Fibroblast of pulmonary artery (primary cell): ENCODE measurements at regions not wholly inside any gene's neighbourhood (a gene's known extent, or its start where the extent isn't known, plus 50 kb on each side); places are given as distances from the start of the nearest gene placed in this dataset.

Source experiments
- DNase-seq: peaks from one replicate; pipeline ENCODE4 v3.0.0-alpha.2; 2010; ENCODE audit warnings: low read depth
- H3K4me3 ChIP-seq: replicated peaks from 2 replicates; pipeline ENCODE4 v1.5.1; 2011; ENCODE audit warnings: low read depth, mild to moderate bottlenecking, control low read depth, low read length, moderate library complexity
- TF ChIP-seq, protein P1 (sequence below): IDR thresholded peaks from 2 replicates; pipeline ENCODE4 v1.5.1; 2011; ENCODE audit warnings: mild to moderate bottlenecking, control low read depth, low read length, inconsistent platforms; ENCODE audit errors: missing control alignments

DNA sequence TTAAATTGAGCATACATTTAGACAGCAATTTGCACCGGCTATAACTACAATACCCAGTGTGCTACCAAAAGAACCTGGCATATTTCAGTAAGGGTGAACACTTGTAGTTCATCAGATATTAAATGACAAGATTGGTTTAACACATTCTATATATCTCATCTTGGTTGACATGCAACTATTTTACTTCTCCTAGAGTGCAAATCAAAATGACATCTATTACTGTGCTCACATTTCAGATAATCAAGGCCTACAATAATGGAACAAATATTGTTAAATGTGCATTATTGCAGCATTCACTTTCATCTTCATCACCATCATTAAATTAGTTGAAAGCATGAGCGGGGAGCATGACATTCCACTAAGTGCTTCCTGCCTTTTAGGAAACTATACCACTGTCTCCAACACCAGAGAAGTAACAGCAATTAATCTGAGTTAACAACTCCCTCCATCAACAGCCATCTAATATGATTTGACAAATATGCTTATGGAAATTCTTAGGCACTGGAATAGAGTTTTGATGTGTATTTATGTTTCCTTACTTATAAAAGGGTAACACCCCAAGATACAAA is 209.8 kb upstream of the SLIT2 start:
- no peak for DNase-seq
- no peak overlapping the region for H3K4me3 ChIP-seq
- TF ChIP-seq, protein P1, sequence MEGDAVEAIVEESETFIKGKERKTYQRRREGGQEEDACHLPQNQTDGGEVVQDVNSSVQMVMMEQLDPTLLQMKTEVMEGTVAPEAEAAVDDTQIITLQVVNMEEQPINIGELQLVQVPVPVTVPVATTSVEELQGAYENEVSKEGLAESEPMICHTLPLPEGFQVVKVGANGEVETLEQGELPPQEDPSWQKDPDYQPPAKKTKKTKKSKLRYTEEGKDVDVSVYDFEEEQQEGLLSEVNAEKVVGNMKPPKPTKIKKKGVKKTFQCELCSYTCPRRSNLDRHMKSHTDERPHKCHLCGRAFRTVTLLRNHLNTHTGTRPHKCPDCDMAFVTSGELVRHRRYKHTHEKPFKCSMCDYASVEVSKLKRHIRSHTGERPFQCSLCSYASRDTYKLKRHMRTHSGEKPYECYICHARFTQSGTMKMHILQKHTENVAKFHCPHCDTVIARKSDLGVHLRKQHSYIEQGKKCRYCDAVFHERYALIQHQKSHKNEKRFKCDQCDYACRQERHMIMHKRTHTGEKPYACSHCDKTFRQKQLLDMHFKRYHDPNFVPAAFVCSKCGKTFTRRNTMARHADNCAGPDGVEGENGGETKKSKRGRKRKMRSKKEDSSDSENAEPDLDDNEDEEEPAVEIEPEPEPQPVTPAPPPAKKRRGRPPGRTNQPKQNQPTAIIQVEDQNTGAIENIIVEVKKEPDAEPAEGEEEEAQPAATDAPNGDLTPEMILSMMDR: no peak

DNA sequence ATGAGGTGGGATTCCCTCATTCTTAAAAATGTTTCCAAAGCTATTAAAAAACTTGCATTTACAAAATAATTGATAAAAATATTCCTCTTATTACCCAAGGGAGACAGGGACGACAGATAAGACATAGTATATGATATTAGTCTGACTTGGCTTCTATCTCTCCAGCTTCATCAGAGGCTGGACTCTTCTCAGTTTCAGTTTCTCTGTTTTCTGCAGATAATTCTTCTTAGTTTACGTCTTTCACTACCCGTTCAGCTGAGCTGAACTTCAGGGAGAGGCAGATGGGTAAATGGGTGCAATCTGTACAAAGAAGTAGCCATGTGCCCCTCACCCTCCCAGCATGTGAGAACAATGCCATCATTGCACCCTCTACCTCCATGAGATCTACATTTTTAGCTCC is 214.0 kb upstream of the SLIT2 start:
- no peak for DNase-seq
- TF ChIP-seq, protein P1: no peak
- no peak overlapping the region for H3K4me3 ChIP-seq

DNA sequence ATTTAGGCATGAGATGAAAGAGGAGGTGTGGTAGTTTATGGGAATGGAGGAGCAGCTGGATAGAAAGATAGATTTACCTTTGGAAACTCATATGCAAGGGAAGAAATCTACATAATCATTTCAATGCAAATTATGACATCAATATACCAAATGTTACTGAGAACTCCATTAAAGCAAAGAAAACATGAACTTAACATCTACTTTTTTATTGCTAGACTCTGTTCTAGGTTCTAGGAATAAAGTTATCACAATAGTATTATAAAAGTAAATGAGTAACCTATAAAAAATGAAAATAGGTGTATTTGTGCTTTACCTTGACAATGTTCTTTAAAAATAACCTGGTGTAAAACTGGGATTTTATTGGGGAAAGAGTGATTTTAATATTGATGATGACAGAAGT is 221.6 kb upstream of the SLIT2 start:
- H3K4me3 ChIP-seq: no peak overlapping the region
- no peak for DNase-seq
- TF ChIP-seq, protein P1: no peak

DNA sequence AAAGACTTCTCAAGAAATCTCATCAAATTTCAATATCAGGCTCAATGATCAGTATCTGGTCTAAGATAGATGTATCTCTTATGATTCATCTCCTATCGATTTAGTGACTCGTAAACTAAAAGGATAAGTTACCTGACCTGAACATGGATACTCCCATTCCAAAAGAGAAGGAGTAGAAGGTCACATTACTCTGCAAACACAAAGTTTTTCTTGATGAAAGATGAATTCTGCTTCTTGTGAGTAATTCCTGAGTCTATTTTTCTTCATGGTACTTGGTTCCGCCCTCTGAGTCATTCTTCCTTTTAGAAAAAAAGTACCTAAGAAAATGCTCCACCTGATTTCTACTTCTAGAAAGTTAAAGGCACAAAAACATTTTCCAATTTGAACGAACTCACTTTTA is 223.1 kb upstream of the SLIT2 start:
- DNase-seq: peak; percentile 34
- H3K4me3 ChIP-seq: no peak overlapping the region
- TF ChIP-seq, protein P1: no peak

DNA sequence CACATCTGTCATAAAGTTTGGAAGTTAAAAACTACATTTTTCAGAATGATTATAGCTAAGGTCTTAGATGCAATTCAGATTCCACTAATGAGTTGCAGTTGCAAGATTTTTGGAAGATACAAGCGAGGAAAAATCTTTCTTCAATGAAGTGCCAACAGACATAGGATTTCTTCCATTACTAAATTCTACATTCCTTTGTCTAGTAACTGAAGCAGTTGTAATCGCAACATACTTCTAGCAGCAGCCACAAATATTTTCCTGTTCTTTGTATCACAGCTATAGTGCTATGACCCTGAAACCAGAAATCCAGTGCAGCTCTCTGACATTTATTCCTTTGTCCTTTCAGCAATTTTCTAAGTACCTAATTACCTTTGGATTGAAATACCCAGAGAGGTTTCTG is 225.2 kb upstream of the SLIT2 start:
- peak; percentile 36 for DNase-seq
- TF ChIP-seq, protein P1: no peak

DNA sequence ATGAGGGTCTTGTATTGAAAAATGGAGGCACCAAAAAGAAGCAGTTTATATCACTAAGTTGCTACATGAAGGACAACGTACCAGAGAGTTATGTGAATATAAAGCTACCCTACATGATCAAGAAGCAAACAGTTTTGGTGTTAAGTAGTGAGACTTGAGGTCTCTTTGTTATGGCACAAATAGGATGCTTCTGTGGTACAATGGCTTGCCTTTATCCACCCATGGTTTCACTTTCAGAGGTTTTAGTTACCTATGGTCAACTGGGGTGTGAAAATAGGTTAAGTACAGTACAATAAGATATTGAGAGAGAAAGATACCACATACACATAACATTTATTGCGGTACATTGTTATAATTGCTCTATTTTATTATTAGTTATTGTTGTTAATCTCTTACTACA is 229.2 kb upstream of the SLIT2 start:
- DNase-seq: no peak
- H3K4me3 ChIP-seq: no peak overlapping the region
- TF ChIP-seq, protein P1: no peak

More for the DNA sequence above, 225.2 kb upstream of the SLIT2 start:
- H3K4me3 ChIP-seq: no peak overlapping the region

DNA sequence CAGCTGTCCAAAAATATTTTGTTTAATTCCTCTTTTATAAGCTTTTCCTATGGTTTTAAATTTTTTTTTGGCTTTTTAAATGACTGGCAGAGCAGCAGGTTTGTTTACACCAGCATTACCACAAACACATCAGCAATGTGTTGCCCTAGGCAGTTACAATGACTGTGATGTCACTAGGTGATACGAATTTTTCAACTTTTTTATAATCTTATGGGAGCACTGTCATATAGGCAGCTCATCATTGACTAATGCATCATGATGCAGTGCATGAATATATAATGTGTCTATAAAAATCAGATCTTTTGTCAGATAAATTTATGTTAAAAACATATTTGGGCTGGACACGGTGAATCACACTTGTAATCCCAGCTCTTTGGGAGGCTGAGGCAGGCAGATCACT is 231.6 kb upstream of the SLIT2 start:
- no peak for DNase-seq
- no peak overlapping the region for H3K4me3 ChIP-seq
- TF ChIP-seq, protein P1: no peak
